Bone marrow (tissue), 2 donors: ENCODE measurements at regions not wholly inside any gene's neighbourhood (a gene's known extent, or its start where the extent isn't known, plus 50 kb on each side); places are given as distances from the start of the nearest gene placed in this dataset.

Source experiments
- DNase-seq, 2 donors: peaks; one replicate each; lab custom pipeline; 2025; lab: John Stamatoyannopoulos, UW

GRCh38 chr7:110568932-110569331 lies 522.0 kb upstream of the LRRN3 start:
- no peak for DNase-seq

- DNase-seq, result no peak
Measured at GRCh38 chr7:110569486-110570205, 521.3 kb upstream of the LRRN3 start.

DNA sequence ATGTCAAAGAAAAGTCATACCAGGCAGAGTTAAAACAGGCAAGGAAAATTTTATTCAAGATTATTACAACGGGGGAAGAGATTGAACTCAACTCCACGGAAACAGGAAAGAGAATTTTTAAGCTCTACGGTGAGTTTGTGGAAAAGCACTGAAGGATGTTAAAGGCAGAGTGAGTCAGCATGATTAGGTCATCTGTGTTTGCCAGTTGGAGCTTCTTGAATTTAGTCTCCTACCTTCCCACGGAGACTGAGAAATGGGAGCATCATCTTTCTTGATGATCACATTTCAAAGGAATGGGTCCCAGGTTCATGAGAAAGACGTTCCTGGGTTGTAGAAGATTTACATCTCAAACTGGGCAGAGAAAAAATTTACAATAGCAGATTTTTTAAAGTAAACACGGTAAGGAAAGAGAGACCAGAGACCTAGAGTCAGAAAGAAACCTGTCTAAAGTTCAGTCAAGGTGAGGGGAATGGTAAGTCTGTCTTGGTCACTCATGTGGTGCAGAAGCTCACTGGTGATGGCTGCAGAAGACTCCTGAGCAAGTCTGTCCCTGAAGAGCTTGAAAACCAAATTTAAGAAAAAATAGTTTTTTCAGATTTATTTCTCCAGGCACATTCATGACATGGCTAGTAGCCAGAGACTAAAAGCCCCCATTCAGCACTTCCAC lies 516.9 kb upstream of the LRRN3 start:
- DNase-seq, result peak in 1 of 2 donors; percentile 13

- no peak for DNase-seq
Measured at GRCh38 chr7:110587294-110587693, 503.6 kb upstream of the LRRN3 start.

DNA sequence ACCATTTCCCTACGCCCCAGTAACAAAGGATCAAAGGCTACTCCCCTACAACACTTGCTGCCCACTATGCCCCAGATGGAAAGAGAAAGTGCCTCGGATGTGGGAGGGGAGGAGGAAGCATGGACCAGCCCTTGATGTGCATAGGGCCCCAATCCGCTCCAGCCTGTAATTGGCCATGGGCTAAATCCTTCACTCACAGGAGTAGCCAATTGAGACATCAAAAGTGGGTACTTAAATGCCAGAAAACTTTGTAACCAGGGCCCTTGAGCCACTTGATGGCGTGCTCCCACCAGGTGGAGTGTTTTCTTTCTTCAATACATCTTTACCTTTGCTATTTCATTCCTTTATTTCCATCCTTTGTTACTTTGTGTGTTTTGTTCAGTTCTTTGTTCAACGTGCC lies 500.5 kb upstream of the LRRN3 start:
- no peak for DNase-seq

DNA sequence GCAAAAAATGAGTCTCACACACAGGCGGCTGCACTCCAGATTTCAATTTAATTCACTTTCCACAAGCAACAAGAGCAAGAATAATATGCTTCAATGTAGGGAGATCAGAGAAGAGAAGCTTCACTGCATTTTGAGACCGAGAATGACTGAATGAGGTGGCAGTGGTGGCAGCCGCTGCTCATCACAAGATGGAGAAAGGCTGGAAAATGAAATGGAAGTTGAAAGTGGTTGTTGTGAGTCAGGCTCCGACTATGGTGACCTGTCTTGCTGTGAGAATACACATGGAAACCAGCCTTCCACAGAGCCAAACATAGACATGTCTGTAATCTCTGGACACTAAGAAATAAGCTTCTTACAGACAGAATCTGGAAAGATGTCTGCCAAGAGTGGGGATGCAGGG lies 499.6 kb upstream of the LRRN3 start:
- DNase-seq, result no peak

- DNase-seq, result no peak
Measured at GRCh38 chr7:110592557-110592956, 498.4 kb upstream of the LRRN3 start.

DNA sequence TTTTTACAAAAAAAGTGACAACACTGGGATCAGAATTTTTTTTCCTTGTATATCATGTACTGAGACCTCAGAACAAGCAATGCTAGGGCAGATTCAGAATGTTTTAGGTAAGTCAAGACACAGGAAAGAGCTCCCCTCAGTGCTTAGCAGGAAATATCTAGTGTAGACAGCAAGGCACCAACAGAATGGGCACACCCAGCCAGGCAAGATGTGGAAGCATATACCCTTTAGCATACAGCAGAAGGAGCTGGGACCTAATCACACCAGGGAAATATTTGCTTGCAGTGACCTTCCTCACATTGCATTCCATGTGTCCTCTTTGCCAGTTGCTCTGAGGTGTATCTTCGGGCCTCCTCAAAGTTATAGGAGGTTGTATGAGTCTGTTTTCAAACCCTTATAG lies 497.6 kb upstream of the LRRN3 start:
- no peak for DNase-seq

DNA sequence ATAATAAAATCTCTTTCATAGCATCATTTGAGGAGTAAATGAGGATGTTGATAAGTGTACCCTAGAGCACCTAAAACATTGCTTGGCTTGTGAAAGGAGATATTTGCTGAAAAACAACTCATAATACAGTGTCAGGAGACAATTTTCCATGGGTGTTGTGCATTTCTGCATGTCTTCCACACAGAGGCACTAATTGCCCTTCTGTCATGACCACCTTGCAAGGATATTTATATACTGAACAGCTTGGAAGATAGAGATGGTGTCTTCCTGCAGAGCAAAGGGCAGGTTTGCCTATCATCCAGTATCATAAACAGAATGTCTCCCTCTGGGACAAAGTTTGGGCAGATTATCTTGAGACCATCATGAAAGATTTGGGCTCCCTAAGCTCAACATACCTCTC lies 495.2 kb upstream of the LRRN3 start:
- no peak for DNase-seq

DNA sequence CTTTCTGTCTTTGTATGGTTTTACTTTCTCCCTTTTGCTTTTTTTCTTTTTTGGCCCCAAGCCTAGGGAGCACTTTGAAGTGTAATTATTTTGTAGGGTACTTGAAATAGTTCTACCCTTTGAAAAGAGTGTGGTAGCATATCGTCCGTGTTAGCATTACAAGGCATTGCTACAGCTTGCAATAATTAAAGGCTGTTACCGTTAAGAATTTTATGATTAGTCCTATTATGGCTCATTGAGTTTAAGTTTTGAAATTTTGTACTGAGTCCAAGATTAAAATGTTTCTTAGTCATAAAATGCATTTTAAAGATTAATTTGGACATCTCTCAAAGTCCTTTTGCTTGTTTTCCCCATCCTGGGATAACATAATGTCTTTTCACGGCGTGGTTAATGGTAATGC lies 490.0 kb upstream of the LRRN3 start:
- DNase-seq, result no peak

DNA sequence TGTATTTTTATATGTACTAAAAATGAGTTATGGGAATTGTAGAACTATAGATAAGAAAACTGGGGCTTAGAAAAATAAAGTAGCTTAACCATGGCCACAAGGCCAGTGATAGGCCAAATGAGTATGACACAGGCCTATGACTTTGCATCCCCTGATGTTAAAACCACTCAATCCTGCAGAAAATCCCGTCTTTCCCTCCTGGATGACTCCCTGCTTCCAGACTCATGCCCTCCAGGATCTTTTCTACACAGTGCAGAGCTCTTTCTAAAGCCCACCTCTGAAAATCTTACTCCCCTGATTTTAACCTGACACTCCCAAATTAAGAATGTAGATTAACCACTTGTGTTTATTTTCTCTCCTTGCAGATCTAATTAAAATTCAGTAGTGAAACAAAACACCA lies 489.2 kb upstream of the LRRN3 start:
- DNase-seq, result no peak

- DNase-seq, result no peak
Measured at GRCh38 chr7:110604206-110604605, 486.7 kb upstream of the LRRN3 start.

DNA sequence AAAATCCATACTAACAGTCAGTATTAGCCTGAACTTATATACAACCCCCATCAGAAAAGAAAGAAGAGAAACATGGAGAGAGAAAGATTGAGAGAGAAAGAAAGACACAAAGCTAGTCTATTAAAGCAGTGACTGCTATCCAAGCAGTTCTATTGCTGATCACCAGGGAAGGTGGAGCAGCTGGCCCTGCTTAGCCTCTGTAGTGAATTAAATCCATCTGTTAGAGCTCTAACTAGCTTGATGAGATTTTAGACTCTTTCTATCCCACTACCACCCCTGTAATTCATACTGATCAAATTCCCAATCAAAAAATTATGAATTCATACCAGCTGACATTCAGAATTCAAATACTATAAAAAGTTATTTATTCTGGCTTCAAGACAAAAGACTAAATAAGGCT lies 486.0 kb upstream of the LRRN3 start:
- DNase-seq, result no peak

GRCh38 chr7:110607050-110607857 lies 483.7 kb upstream of the LRRN3 start:
- no peak for DNase-seq

DNA sequence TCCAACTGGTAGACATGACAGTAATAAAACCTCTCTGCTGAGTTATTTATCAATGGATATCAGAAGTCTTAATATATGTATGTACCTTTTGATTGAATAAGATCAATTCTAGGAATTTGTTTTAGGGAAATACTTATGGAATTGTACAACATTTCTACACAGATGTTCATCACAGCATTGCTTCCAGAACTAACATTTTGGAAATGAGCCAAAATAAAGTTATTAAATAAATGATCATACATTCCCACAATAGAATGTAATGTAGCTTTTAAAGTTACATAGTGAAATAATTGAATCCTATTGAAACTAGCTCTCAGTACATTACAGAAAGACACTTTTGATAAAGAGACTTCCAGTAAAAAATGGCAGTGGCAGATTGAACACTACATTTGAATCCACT lies 481.6 kb upstream of the LRRN3 start:
- no peak for DNase-seq

DNA sequence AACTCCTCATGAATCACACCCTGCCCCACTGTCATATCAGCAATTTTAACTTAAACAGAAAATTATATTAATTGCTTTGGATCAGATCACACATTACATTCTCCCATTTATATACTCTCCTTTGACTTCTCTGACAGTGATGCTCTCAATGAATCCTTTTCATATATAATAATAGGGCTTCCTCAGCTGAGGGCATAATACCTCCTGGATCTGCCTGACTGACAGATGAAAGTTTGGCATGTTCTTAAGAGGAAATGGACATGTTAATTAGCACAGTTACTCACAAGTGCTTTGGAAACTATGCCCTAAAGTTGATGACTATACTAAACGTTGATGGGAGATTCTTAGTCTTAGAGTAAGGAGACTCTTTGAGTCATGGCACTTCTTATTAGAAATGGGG lies 478.2 kb upstream of the LRRN3 start:
- no peak for DNase-seq
